ENCODE measurements at regions not wholly inside any gene's neighbourhood (a gene's known extent, or its start where the extent isn't known, plus 50 kb on each side); places are given as distances from the start of the nearest gene placed in this dataset.

- TF ChIP-seq CTCF (IDR thresholded peaks at IDR 0.05) (no peak), POLR2A (IDR thresholded peaks at IDR 0.05) (no peak)
These were observed 1477.3 kb downstream of the CDH8 start for GRCh38 chr16:60558936-60559335.

All from testis (tissue), 2 donors.